ENCODE measurements at regions not wholly inside any gene's neighbourhood (a gene's known extent, or its start where the extent isn't known, plus 50 kb on each side); places are given as distances from the start of the nearest gene placed in this dataset.

DNA sequence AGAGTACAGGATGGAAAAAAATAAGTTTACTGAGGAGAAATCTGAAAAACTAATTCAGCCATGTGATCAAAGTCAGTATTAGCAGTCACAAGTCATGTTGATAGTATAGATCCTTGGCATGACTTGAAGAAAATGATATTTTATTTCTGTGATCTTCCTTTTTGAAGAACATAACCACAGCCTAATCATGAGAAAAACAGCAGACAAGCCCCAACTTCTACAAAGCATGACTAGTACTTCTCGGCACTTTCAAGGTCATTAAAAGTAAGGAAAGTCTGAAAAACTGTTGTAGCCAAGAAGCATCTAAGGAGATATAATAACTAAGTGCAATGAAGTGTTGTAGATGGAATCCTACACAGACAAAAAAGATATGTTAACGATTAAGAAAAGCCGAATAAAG lies 264.1 kb upstream of the FOXG1 start:
- no peak for TF ChIP-seq POLR2A (IDR thresholded peaks at IDR 0.05)
- TF ChIP-seq, protein P1, sequence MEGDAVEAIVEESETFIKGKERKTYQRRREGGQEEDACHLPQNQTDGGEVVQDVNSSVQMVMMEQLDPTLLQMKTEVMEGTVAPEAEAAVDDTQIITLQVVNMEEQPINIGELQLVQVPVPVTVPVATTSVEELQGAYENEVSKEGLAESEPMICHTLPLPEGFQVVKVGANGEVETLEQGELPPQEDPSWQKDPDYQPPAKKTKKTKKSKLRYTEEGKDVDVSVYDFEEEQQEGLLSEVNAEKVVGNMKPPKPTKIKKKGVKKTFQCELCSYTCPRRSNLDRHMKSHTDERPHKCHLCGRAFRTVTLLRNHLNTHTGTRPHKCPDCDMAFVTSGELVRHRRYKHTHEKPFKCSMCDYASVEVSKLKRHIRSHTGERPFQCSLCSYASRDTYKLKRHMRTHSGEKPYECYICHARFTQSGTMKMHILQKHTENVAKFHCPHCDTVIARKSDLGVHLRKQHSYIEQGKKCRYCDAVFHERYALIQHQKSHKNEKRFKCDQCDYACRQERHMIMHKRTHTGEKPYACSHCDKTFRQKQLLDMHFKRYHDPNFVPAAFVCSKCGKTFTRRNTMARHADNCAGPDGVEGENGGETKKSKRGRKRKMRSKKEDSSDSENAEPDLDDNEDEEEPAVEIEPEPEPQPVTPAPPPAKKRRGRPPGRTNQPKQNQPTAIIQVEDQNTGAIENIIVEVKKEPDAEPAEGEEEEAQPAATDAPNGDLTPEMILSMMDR (IDR thresholded peaks at IDR 0.05), result no peak
- TF ChIP-seq EP300 (IDR thresholded peaks at IDR 0.05; ENCODE audit: low read depth), result no peak
